Superior temporal gyrus (tissue), 1 donor: ENCODE measurements at regions not wholly inside any gene's neighbourhood (a gene's known extent, or its start where the extent isn't known, plus 50 kb on each side); places are given as distances from the start of the nearest gene placed in this dataset.

ENCODE experiments used
- DNase-seq: peaks from one replicate; pipeline ENCODE4 v3.0.0-alpha.2; 2016; ENCODE audit errors: extremely low spot score

- no peak for DNase-seq
Observed at GRCh38 chr11:70501051-70501901, 102.9 kb downstream of the CTTN start.

DNA sequence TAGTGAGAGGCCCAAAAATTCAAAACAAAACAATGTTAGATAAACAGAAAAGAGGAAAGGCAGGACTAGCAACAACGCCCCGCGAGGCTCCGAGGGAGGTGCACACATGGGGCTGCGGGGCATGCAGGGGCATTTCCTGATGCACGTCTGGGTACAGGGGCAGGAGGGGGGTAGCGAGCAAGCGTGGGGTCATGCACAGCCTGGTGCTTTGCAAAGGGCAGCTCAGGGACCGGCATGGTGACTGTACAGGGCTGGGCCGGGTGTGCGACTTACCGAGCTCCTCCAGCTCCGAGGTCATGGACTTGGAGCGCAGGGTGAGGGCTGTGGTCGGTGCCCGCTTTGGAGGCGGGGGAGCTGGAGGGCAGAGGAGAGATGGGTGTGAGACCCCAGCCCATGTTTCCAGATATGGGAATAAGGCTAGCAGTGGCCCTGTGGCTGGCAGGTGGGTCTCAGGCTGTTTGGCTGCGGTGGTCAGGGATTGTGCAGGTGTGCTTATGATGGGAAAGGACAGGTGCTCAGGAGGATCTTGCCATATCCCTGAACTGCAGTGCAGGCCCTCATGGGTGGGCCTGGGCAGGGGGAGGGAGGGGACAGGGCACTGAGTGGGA is 103.7 kb downstream of the CTTN start:
- DNase-seq = no peak

- DNase-seq = no peak
Observed at GRCh38 chr11:70502677-70503467, 104.5 kb downstream of the CTTN start.

DNA sequence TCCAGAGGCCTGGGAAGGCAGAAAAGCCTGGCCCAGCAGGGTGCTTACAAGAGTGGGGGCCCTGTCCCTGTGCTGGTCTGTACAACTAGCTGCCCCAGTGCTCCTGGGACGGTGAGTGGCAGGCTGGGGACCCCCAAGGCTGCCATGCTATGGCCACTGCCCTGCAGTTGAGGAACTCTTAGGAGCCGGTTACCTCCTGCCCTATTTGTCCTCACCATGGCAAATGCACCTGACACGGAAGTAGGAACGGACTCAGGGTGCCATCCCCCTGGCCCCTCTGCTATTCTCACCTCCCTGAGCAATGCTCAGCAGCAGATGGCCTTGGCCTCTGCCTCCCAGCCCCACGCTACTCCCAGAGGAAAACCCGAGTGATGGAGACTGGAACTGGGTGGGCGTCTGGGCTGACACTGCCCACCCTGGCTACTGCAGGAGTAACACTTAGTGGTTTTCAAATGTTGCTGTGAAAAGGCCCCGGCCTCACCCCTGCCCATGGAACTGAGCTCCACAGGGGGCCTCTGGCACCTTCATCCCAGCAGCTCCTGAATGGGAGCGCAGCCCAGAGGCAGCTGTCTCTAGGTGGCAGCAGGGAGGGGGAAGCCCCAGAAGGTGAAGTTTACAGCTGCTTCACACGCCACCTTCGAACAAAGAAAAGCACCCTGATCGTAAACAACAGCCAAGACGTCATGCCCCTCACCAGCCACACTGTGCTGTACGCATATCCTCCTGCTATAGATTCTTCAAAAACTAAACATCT is 105.3 kb downstream of the CTTN start:
- DNase-seq = no peak

DNA sequence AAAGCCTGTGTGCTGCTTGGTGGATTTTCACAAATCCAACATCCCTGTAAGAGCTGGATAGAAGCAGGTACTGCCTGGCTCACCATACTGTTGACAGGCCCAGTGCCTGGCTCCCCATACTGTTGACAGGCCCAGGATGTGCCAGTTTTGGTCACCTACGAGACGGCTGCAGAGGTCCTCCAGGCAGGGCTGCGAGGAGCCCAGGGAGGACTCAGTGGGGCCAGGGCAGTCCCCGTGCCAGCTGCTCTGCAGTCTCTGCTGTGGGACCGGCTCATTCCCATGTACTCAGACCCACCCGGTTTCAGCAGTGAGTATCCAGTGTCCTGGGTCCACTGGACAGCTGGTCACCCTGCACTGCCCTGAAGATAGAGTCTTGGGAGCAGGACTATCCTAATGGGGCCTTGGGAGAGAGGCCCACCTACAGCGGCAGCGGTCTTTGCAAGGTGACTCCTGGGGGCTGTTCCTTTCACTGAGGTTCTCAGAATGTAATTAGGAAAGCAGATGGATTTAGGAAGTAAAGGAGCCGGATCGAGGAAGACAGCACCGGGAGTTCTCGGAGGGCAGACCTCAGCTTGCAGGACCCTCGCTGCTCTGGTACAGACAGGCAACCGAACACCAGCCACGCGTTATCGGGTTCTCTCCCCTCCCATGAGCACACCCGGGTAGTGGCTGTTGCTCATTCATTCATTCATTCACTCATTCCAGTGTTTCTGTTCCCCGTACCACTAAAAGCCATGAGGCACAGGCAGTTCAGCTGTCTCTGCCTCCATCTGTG is 106.1 kb downstream of the CTTN start:
- DNase-seq = no peak

DNA sequence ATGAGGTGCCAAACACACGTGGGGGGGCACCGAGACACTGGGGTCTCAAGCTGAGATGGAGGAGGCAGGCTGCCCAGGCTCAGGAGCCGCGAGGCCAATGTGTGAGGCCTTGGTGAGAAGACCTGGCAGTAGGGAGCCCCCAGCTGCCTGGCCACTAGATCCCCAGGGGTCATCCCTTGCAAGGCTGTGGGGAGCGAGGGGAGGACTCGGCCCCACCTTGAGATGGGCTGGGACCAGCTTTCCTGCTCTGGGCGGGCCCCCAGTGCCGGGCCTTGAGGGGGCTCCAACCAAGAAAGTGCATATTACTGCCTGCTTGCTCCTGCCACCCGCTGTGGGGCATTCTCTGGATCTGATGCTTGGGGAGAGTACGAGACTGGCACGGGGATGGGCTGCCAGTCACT is 107.0 kb downstream of the CTTN start:
- DNase-seq = no peak

DNA sequence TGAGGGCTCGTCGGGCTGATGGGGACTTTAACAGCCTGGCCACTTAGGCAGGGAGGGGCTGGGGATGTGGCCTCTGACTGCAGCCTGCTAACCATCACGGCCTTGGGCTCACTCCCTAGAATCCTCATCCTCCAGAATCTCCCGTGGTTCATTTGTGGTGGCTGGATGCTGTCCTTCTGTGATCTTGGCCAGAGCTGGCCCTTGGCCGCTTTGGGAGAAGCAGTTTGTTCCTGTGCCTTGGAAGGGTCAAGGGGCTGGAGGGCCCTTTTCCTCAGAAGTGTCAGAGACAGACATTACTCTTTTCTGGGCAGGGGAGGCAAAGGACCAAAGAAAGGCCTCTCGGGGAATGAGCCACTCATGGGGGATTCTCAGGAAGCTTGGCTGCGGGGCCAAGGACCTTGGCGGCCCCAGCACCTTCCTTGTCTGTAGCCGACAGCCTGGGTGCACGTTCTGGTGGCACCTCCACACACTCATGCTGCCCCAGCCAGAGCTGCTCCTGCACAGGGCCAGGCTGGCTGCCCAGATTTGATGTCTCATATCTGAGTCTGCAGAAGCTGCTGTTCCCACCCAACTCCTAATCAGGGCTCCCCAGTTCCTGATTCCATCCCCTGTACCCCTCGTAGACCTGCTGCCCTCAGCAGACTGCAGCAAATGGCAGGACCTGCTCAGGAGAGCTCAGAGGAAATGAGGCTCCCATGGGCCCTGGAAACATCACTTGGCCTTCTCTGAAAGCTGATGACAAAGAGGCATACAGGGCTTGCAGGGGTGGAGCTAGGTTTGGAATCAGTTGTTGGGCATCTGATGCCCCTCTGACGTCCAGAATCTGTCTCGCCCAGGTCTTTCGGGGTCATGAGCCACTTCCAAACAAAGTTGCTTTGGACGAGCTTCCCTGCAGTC is 107.7 kb downstream of the CTTN start:
- DNase-seq = no peak

DNA sequence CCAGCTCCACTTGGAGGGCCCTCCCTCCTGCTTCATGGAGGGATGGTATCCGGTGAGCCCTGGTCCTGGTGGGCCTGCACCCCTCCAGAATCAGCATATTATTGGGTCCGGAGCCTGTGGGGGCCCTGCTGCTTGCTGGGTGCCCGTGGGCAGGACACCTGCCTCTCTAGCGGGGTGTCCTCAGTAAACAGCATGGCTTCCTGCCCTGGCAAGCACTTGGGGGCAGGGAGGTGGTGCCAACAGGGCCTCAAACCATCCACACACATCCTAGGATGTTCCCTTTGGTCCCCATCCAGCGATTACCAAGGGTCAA is 108.3 kb downstream of the CTTN start:
- no peak for DNase-seq

GRCh38 chr11:70506986-70507385 is 108.7 kb downstream of the CTTN start:
- DNase-seq = no peak

GRCh38 chr11:70507466-70508230 is 109.3 kb downstream of the CTTN start:
- DNase-seq = no peak

DNA sequence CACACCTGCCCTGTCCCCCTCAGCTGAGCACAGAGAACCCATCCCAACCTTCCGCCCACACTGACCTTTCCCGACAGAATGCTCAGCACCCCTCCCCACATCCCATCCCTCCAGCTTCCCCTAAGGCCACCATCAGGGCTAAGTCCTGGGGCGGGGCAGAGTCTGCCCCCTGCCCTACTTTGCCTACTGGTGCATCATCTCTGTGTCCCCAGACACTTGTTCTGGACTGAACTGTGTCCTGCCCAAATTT is 109.8 kb downstream of the CTTN start:
- DNase-seq = no peak

DNA sequence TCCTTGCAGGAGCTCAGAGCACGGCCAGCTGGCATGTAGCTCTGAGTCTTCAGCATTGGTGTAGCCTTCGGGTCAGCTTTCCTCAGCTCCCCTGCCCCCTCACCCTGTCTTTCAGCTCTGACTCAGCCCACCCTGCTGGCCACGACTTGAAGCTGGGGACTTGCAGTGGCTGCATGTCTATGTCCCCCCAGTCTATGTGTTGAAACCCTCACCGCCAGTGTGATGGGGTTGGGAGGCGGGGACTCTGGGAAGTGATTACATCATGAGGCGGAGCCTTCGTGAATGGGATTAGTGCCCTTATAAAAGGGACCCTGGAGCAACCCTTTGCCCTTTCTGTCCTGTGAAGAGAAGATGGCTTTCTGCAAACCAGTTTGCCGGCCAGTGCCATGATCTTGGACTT is 111.1 kb downstream of the CTTN start:
- no peak for DNase-seq

DNA sequence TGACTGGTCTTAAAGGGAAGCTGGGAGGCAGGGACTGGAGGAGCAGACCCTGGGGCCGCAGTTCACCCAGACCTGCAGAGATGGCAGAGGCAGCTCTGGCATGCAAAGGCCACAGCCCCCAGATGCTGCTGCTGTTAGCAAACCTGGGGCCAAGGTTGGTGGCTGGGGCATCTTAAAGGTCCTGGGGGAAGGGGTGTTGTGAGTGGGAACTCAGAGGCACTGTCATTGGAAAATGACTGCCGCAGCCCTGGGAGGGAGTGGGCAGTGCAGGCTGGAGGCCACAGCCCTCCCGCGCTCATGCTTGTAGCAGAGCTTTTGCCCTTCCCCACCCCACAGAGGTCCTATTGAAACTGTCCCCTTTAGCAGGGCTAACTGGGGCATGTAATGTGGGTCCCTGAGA is 111.8 kb downstream of the CTTN start:
- no peak for DNase-seq

GRCh38 chr11:70510571-70510970 is 112.2 kb downstream of the CTTN start:
- DNase-seq = no peak

DNA sequence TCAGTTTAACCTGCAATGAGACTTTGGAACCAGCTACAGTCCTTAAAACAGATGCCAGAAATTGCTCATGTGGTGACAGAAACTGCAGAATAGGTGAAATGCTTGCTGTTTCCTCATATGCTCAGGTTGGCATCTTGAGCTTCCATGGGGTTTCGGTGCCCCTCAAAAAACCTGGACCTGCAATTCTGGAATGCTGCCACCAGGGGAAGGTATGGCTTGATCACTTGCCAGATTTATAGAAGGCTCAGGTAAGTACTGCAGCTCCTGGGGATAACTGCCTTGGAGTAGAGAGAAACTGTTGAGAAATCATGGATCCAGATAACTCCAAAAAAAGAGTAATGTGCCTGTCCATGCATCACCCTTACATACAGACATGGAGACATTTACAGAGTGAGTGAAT is 113.0 kb downstream of the CTTN start:
- DNase-seq = no peak

GRCh38 chr11:70512716-70513115 is 114.4 kb downstream of the CTTN start:
- no peak for DNase-seq

- no peak for DNase-seq
Observed at GRCh38 chr11:70517203-70517602, 118.9 kb downstream of the CTTN start.

DNA sequence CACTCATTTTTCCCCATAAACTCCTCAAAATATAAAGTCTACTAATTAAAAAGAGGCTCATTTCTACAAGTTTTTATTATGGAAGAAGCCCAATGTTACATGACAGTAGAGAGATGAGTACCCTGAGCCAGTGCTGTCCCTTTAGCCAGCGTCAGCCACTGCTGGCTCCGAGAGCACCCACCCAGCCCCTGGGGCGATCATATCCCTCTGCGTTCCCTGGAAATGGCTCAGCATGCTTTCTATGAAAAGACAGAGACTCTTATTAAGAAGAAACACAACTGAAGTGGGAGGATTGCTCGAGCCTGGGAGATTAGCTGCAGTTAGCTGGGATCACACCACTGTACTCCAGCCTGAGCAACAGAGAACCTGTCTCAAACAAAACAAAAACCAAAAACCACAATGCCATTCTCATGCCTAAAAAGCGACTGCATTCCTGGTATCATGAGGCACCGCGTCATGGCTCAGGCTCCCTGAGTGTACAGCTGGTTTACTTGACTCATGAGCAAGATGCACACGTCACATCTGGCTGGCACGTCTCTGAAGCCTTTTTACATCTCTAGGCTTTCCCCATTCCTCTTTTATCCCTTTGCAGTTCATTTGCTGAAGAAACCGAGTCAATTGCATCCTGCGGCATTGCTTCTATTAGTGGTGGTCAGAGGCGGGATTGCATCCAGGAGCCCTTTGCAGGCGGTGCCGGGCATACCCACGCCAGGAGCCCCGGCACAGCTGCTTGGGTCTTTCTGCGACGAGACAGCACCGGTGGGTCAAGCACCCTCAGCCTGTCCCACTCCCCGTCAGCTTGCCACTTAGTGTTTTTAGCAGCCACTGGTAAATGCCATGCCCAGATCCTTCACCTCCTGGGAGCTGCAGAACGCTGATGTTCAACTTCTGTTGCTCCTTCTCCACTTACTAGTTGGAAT is 119.9 kb downstream of the CTTN start:
- DNase-seq = no peak

GRCh38 chr11:70519117-70519516 is 120.8 kb downstream of the CTTN start:
- DNase-seq = no peak
